B cell (primary cell): ENCODE measurements at regions not wholly inside any gene's neighbourhood (a gene's known extent, or its start where the extent isn't known, plus 50 kb on each side); places are given as distances from the start of the nearest gene placed in this dataset.

Source experiments
- ATAC-seq: fragments of 200-7000 bp; cut with Tn5 transposase; one replicate; pipeline ENCODE4 v1.10.0; 2021; ENCODE audit warnings: low read depth, mild to moderate bottlenecking, moderate number of reproducible peaks, moderate library complexity
- CTCF ChIA-PET: fragments of 350-600 bp; sonication (Branson Sonifier 250); formaldehyde crosslinking; loops from one replicate; lab custom pipeline; 2021; ENCODE audit warnings: antibody characterized with exemption, inconsistent platforms; lab: Charles Lee
- POLR2A ChIA-PET: fragments of 350-600 bp; sonication (Branson Sonifier 250); formaldehyde crosslinking; loops from one replicate; lab custom pipeline; 2021; ENCODE audit warnings: antibody characterized with exemption; lab: Charles Lee
- DNase-seq: peaks from one replicate; pipeline ENCODE4 v3.0.0; 2013
- H2AFZ ChIP-seq: 2 replicates; pipeline ENCODE4 v1.6.1; 2012; ENCODE audit warnings: mild to moderate bottlenecking, low read depth, low read length; ENCODE audit not compliant: insufficient read depth, poor library complexity, severe bottlenecking
- H3K27ac ChIP-seq, 2 donors: 1 replicate in 1 of 2; 2 replicates in 1 of 2; pipeline ENCODE4 v1.5.1; 2012 to 2013; ENCODE audit warnings: low read length in 2 of 2, mild to moderate bottlenecking in 2 of 2, moderate library complexity in 1 of 2
- H3K27me3 ChIP-seq, 4 experiments: fragments of 200-600 bp in 1 of 4; sonication (generic) in 1 of 4; replicated peaks in 1 of 4; 1 replicate in 2 of 4; 2 replicates in 2 of 4; pipeline versions ENCODE4 v1.6.1 to v1.7.0; 2013 to 2016; ENCODE audit warnings: low read length in 3 of 4, mild to moderate bottlenecking in 2 of 4, mixed read lengths in 1 of 4, moderate library complexity in 1 of 4; ENCODE audit not compliant: insufficient read depth in 4 of 4, control insufficient read depth in 3 of 4; ENCODE audit errors: control extremely low read depth in 1 of 4
- H3K36me3 ChIP-seq, 2 experiments: replicated peaks in 1 of 2; 1 replicate in 1 of 2; 2 replicates in 1 of 2; pipeline versions ENCODE4 v1.6.1 to v1.7.1; 2013; ENCODE audit warnings: low read length in 1 of 2; ENCODE audit not compliant: insufficient read depth in 2 of 2, control insufficient read depth in 1 of 2; ENCODE audit errors: control extremely low read depth in 1 of 2, extremely low read depth in 1 of 2
- H3K4me1 ChIP-seq, 2 donors: fragments of 200-600 bp in 1 of 2; sonication (generic) in 1 of 2; 1 replicate in 1 of 2; 2 replicates in 1 of 2; pipeline versions ENCODE4 v1.5.1 to v1.6.1; 2013 to 2017; ENCODE audit warnings: low read length in 2 of 2; ENCODE audit not compliant: control insufficient read depth in 2 of 2, insufficient read depth in 2 of 2
- H3K4me2 ChIP-seq: replicated peaks from 2 replicates; pipeline ENCODE3; 2012; ENCODE audit warnings: mild to moderate bottlenecking, low read depth, low read length; ENCODE audit not compliant: poor library complexity, severe bottlenecking
- H3K4me3 ChIP-seq, 5 experiments: fragments of 200-600 bp in 1 of 5; sonication (generic) in 1 of 5; 1 replicate in 3 of 5; 2 replicates in 2 of 5; pipeline versions ENCODE4 v1.5.1 to v1.7.0; 2011 to 2016; ENCODE audit warnings: low read length in 4 of 5, mild to moderate bottlenecking in 4 of 5, low read depth in 2 of 5, control low read depth in 1 of 5, moderate library complexity in 1 of 5; ENCODE audit not compliant: insufficient read depth in 1 of 5; ENCODE audit errors: control extremely low read depth in 1 of 5, extremely low read depth in 1 of 5
- H3K79me2 ChIP-seq: fragments of 200-600 bp; sonication (generic); one replicate; pipeline ENCODE4 v1.6.0; 2016; ENCODE audit warnings: low read length; ENCODE audit not compliant: control insufficient read depth, insufficient read depth
- H3K9ac ChIP-seq: fragments of 200-600 bp; sonication (generic); 2 replicates; pipeline ENCODE4 v1.6.1; 2017; ENCODE audit warnings: mild to moderate bottlenecking, low read length, moderate library complexity
- H3K9me3 ChIP-seq, 3 donors: one replicate each; pipeline versions ENCODE4 v1.6.1 to v1.7.1; 2013; ENCODE audit warnings: low read length in 2 of 3; ENCODE audit not compliant: control insufficient read depth in 2 of 3, insufficient read depth in 1 of 3; ENCODE audit errors: control extremely low read depth in 1 of 3
- H4K20me1 ChIP-seq: 2 replicates; pipeline ENCODE4 v1.6.0; 2012; ENCODE audit warnings: mild to moderate bottlenecking, low read length; ENCODE audit not compliant: insufficient read depth, control insufficient read depth, poor library complexity, severe bottlenecking
- H3K27ac Mint-ChIP-seq: one replicate; pipeline ENCODE4 v1.8.0; 2021; ENCODE audit warnings: mixed read lengths
- H3K27me3 Mint-ChIP-seq: one replicate; pipeline ENCODE4 v1.8.0; 2021; ENCODE audit warnings: mixed read lengths
- H3K4me1 Mint-ChIP-seq: one replicate; pipeline ENCODE4 v1.8.0; 2021; ENCODE audit warnings: mixed read lengths
- H3K4me3 Mint-ChIP-seq: one replicate; pipeline ENCODE4 v1.8.0; 2021; ENCODE audit warnings: mixed read lengths
- H3K9me3 Mint-ChIP-seq: one replicate; pipeline ENCODE4 v1.8.0; 2022; ENCODE audit warnings: mixed read lengths; ENCODE audit not compliant: insufficient read depth
- CTCF ChIP-seq: fragments of 200-600 bp; IDR thresholded peaks from one replicate; pipeline ENCODE4 v1.8.0; 2022; ENCODE audit warnings: antibody characterized with exemption, mild to moderate bottlenecking
- EZH2 ChIP-seq: IDR thresholded peaks from 2 replicates; pipeline ENCODE4 v1.6.1; 2012; ENCODE audit warnings: borderline replicate concordance, low read depth, mild to moderate bottlenecking, moderate library complexity, low read length; ENCODE audit not compliant: insufficient read depth, poor library complexity, severe bottlenecking
- WGBS: methylation state at CpG from one replicate; pipeline ENCODE4 v1.1.5; 2013; ENCODE audit warnings: missing lambda C conversion rate; ENCODE audit not compliant: insufficient coverage; 5-methylcytosine and 5-hydroxymethylcytosine counted together
- intact Hi-C: fragments of 100-400 bp; cut with micrococcal nuclease; formaldehyde crosslinking; loops from one replicate; pipeline ENCODE4 v1.10.0; 2022

GRCh38 chr11:76729214-76729613 is 53.9 kb upstream of the TSKU start:
- no peaks in the 10 kb centered on the region for H4K20me1 ChIP-seq
- no peaks in the 10 kb centered on the region for H3K79me2 ChIP-seq
- Mint-ChIP-seq H3K9me3 (no peaks in the 10 kb centered on the region), H3K4me3 (no peak overlapping the region), H3K4me1 (no peaks in the 10 kb centered on the region), H3K27me3 (peaks cover 38% of the 10 kb centered on the region), H3K27ac (no peak overlapping the region)
- ATAC-seq = no peak
- H3K4me2 ChIP-seq = no peak overlapping the region
- DNase-seq = no peak
- intact Hi-C loops = no loop called here
- TF ChIP-seq CTCF (no peak), EZH2 (no peak)
- H3K4me3 ChIP-seq = no peak overlapping the region
- CTCF ChIA-PET = no interaction called here
- H2AFZ ChIP-seq = no peak overlapping the region
- H3K9ac ChIP-seq = no peak overlapping the region
- H3K9me3 ChIP-seq = no peaks in the 10 kb centered on the region
- H3K36me3 ChIP-seq = no peaks in the 10 kb centered on the region
- POLR2A ChIA-PET = no interaction called here
- no peak overlapping the region for H3K27ac ChIP-seq
- H3K27me3 ChIP-seq = peaks cover 0 to 24% (median 5%) of the 10 kb centered on the region in 4 experiments
- H3K4me1 ChIP-seq = no peaks in the 10 kb centered on the region
- 80% methylated on average over 1 of the region's 1 CpG for WGBS

- H3K27ac ChIP-seq = no peak overlapping the region
- no peak overlapping the region for H3K4me3 ChIP-seq
- H3K36me3 ChIP-seq = no peaks in the 10 kb centered on the region
- ChIA-PET CTCF (interaction anchor here (0.5 to 5.0 kb wide), 5 partner anchors 9 to 360 kb away, joined by 3 to 24 read pairs (median 5); no protein-coding TSS in a partner anchor), POLR2A (no interaction called here)
- TF ChIP-seq EZH2 (no peak), CTCF (no peak)
- no peak for DNase-seq
- H3K4me1 ChIP-seq = no peaks in the 10 kb centered on the region
- H3K9ac ChIP-seq = no peak overlapping the region
- H2AFZ ChIP-seq = no peak overlapping the region
- H3K79me2 ChIP-seq = no peaks in the 10 kb centered on the region
- H3K4me2 ChIP-seq = no peak overlapping the region
- Mint-ChIP-seq H3K4me3 (no peak overlapping the region), H3K27me3 (peaks cover 22% of the 10 kb centered on the region), H3K4me1 (no peaks in the 10 kb centered on the region), H3K9me3 (no peaks in the 10 kb centered on the region), H3K27ac (no peak overlapping the region)
- H4K20me1 ChIP-seq = no peaks in the 10 kb centered on the region
- WGBS = 81% methylated on average over 4 of the region's 6 CpGs
- intact Hi-C loops = loop anchor here (10.0 kb wide), 1 partner anchor 184 kb away; no protein-coding TSS in a partner anchor
- no peaks in the 10 kb centered on the region for H3K9me3 ChIP-seq
- H3K27me3 ChIP-seq = peaks cover 0 to 18% (median 3%) of the 10 kb centered on the region in 4 experiments
- ATAC-seq = no peak
These were observed 52.1 kb upstream of the TSKU start for GRCh38 chr11:76730887-76731565.
